ENCODE measurements at regions not wholly inside any gene's neighbourhood (a gene's known extent, or its start where the extent isn't known, plus 50 kb on each side); places are given as distances from the start of the nearest gene placed in this dataset.
"Not testable (repeated sequence)": the region's sequence is repeated elsewhere in the genome, so short reads cannot be mapped to it uniquely, and the experiment has no call there.

- no peak for DNase-seq
Observed at GRCh38 chr6:14468647-14469321, 351.2 kb downstream of the CD83 start.

- no peak for DNase-seq
Observed at GRCh38 chr6:14470101-14470500, 352.5 kb downstream of the CD83 start.

- DNase-seq = no peak
Observed at GRCh38 chr6:14470671-14471070, 353.1 kb downstream of the CD83 start.

- DNase-seq = no peak
Observed at GRCh38 chr6:14472255-14472985, 354.8 kb downstream of the CD83 start.

GRCh38 chr6:14472986-14473337 lies 355.4 kb downstream of the CD83 start:
- no peak for DNase-seq

- no peak for DNase-seq
Observed at GRCh38 chr6:14474816-14475215, 357.2 kb downstream of the CD83 start.

GRCh38 chr6:14475306-14475705 lies 357.7 kb downstream of the CD83 start:
- no peak for DNase-seq

- DNase-seq = no peak
Observed at GRCh38 chr6:14476793-14477531, 359.4 kb downstream of the CD83 start.

- no peak for DNase-seq
Observed at GRCh38 chr6:14477559-14477958, 360.0 kb downstream of the CD83 start.

- DNase-seq = no peak
Observed at GRCh38 chr6:14478381-14479225, 361.0 kb downstream of the CD83 start.

- not testable (repeated sequence) for DNase-seq
Observed at GRCh38 chr6:14481946-14482345, 364.4 kb downstream of the CD83 start.

- DNase-seq = no peak
Observed at GRCh38 chr6:14487625-14488024, 370.1 kb downstream of the CD83 start.

GRCh38 chr6:14488180-14488579 lies 370.6 kb downstream of the CD83 start:
- DNase-seq = peak; percentile 14

- no peak for DNase-seq
Observed at GRCh38 chr6:14489445-14489844, 371.9 kb downstream of the CD83 start.

GRCh38 chr6:14498748-14499147 lies 381.2 kb downstream of the CD83 start:
- DNase-seq = no peak

GRCh38 chr6:14499309-14499708 lies 381.7 kb downstream of the CD83 start:
- no peak for DNase-seq

- no peak for DNase-seq
Observed at GRCh38 chr6:14499841-14500240, 382.3 kb downstream of the CD83 start.

GRCh38 chr6:14500809-14501208 lies 383.2 kb downstream of the CD83 start:
- DNase-seq = no peak

- DNase-seq = no peak
Observed at GRCh38 chr6:14501240-14501639, 383.7 kb downstream of the CD83 start.

- no peak for DNase-seq
Observed at GRCh38 chr6:14501914-14502313, 384.3 kb downstream of the CD83 start.

GRCh38 chr6:14502551-14502950 lies 385.0 kb downstream of the CD83 start:
- DNase-seq = no peak

- DNase-seq = no peak
Observed at GRCh38 chr6:14505401-14505800, 387.8 kb downstream of the CD83 start.

- peak; percentile 14 for DNase-seq
Observed at GRCh38 chr6:14506656-14507246, 389.2 kb downstream of the CD83 start.
